Smooth muscle cell (in vitro differentiated cells): ENCODE measurements at regions not wholly inside any gene's neighbourhood (a gene's known extent, or its start where the extent isn't known, plus 50 kb on each side); places are given as distances from the start of the nearest gene placed in this dataset.
A peak's percentile ranks its signal among the peaks of the same experiment; 100 is the strongest.

ENCODE experiments used
- DNase-seq: peaks from one replicate; lab custom pipeline; 2025; ENCODE audit not compliant: unreplicated experiment; lab: John Stamatoyannopoulos, UW
- H2AFZ ChIP-seq: fragments of 200-600 bp; sonication (generic); 2 replicates; pipeline ENCODE4 v1.6.0; 2016; ENCODE audit warnings: antibody characterized with exemption, low read depth, mild to moderate bottlenecking
- H3F3A ChIP-seq: fragments of 200-600 bp; sonication (generic); 2 replicates; pipeline ENCODE4 v1.6.0; 2017; ENCODE audit warnings: antibody characterized with exemption, low read depth
- H3K27ac ChIP-seq: fragments of 200-600 bp; sonication (generic); 2 replicates; pipeline ENCODE4 v1.5.1; 2016; ENCODE audit warnings: low read depth, mild to moderate bottlenecking
- H3K27me3 ChIP-seq: fragments of 200-600 bp; sonication (generic); 2 replicates; pipeline ENCODE4 v1.6.1; 2016; ENCODE audit warnings: low read depth, mild to moderate bottlenecking
- H3K36me3 ChIP-seq: fragments of 200-600 bp; sonication (generic); 2 replicates; pipeline ENCODE4 v1.5.1; 2016; ENCODE audit warnings: low read depth
- H3K4me1 ChIP-seq: fragments of 200-600 bp; sonication (generic); 2 replicates; pipeline ENCODE4 v1.5.1; 2016; ENCODE audit warnings: low read depth
- H3K4me2 ChIP-seq: fragments of 200-600 bp; sonication (generic); 2 replicates; pipeline ENCODE4 v1.6.0; 2016; ENCODE audit warnings: mild to moderate bottlenecking
- H3K4me3 ChIP-seq: fragments of 200-600 bp; sonication (generic); 2 replicates; pipeline ENCODE4 v1.5.1; 2016; ENCODE audit warnings: mild to moderate bottlenecking
- H3K79me2 ChIP-seq: fragments of 200-600 bp; sonication (generic); 2 replicates; pipeline ENCODE4 v1.6.0; 2016; ENCODE audit warnings: low read depth, mild to moderate bottlenecking
- H3K9ac ChIP-seq: fragments of 200-600 bp; sonication (generic); 2 replicates; pipeline ENCODE4 v1.6.0; 2016; ENCODE audit warnings: low read depth
- H3K9me3 ChIP-seq: fragments of 200-600 bp; sonication (generic); replicated peaks from 2 replicates; pipeline ENCODE4 v1.5.1; 2016; ENCODE audit warnings: low read depth
- H4K20me1 ChIP-seq: fragments of 200-600 bp; sonication (generic); 2 replicates; pipeline ENCODE4 v1.6.0; 2016; ENCODE audit warnings: low read depth
- WGBS: methylation state at CpG from one replicate; pipeline ENCODE4 v1.1.7; 2016; ENCODE audit warnings: low lambda C conversion rate; 5-methylcytosine and 5-hydroxymethylcytosine counted together
- TF ChIP-seq, protein P1 (sequence below): fragments of 200-600 bp; sonication (generic); IDR thresholded peaks from 2 replicates; pipeline ENCODE4 v1.5.1; 2017; ENCODE audit warnings: borderline replicate concordance, mild to moderate bottlenecking, antibody characterized with exemption; ENCODE audit not compliant: insufficient read depth, poor library complexity, severe bottlenecking

- no peak for DNase-seq
- 73% methylated on average over 1 of the region's 1 CpG for WGBS
- no peak overlapping the region for H3K27ac ChIP-seq
- H3K27me3 ChIP-seq: no peaks in the 10 kb centered on the region
- no peaks in the 10 kb centered on the region for H3F3A ChIP-seq
- H3K9me3 ChIP-seq: no peaks in the 10 kb centered on the region
- H3K4me3 ChIP-seq: no peak overlapping the region
- H3K36me3 ChIP-seq: no peaks in the 10 kb centered on the region
- no peak overlapping the region for H2AFZ ChIP-seq
- H3K9ac ChIP-seq: no peak overlapping the region
- H3K4me2 ChIP-seq: no peak overlapping the region
- TF ChIP-seq, protein P1, sequence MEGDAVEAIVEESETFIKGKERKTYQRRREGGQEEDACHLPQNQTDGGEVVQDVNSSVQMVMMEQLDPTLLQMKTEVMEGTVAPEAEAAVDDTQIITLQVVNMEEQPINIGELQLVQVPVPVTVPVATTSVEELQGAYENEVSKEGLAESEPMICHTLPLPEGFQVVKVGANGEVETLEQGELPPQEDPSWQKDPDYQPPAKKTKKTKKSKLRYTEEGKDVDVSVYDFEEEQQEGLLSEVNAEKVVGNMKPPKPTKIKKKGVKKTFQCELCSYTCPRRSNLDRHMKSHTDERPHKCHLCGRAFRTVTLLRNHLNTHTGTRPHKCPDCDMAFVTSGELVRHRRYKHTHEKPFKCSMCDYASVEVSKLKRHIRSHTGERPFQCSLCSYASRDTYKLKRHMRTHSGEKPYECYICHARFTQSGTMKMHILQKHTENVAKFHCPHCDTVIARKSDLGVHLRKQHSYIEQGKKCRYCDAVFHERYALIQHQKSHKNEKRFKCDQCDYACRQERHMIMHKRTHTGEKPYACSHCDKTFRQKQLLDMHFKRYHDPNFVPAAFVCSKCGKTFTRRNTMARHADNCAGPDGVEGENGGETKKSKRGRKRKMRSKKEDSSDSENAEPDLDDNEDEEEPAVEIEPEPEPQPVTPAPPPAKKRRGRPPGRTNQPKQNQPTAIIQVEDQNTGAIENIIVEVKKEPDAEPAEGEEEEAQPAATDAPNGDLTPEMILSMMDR: no peak
- H3K79me2 ChIP-seq: no peaks in the 10 kb centered on the region
- H3K4me1 ChIP-seq: no peaks in the 10 kb centered on the region
- no peaks in the 10 kb centered on the region for H4K20me1 ChIP-seq
These were observed 309.3 kb upstream of the TGFBR2 start for GRCh38 chr3:30297112-30297511.

GRCh38 chr3:30299674-30300385 lies 306.6 kb upstream of the TGFBR2 start:
- Histone ChIP-seq H3K4me2 (no peak overlapping the region), H3F3A (no peaks in the 10 kb centered on the region), H3K27ac (no peak overlapping the region), H3K4me1 (no peaks in the 10 kb centered on the region), H3K9ac (no peak overlapping the region), H3K27me3 (no peaks in the 10 kb centered on the region), H3K36me3 (no peaks in the 10 kb centered on the region), H3K4me3 (no peak overlapping the region), H3K79me2 (no peaks in the 10 kb centered on the region), H4K20me1 (no peaks in the 10 kb centered on the region), H3K9me3 (no peaks in the 10 kb centered on the region), H2AFZ (peak overlapping the region; percentile 46)
- WGBS: 84% methylated on average over 3 of the region's 3 CpGs
- DNase-seq: no peak
- TF ChIP-seq, protein P1: no peak

DNA sequence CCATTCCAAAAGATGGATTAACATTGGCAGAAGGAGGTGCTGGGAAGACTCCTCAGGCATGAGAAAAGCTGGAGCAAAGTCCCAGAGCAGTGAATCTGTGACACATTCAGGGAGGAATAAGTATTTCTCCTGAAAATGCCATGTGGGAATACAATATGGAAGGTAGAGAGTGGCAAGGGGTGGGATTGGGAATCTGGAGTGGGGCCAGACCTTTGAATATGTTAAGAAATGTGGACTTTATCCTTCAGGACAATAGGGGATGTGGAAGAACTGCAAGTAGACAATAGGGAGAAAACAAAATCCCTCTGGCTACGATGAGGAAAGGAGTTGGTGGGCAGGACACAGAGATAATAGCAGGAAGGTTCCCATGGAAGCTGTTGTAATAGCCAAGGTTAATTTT lies 305.6 kb upstream of the TGFBR2 start:
- no peaks in the 10 kb centered on the region for H3K27me3 ChIP-seq
- H4K20me1 ChIP-seq: no peaks in the 10 kb centered on the region
- no peaks in the 10 kb centered on the region for H3K4me1 ChIP-seq
- H3K79me2 ChIP-seq: no peaks in the 10 kb centered on the region
- H3K36me3 ChIP-seq: no peaks in the 10 kb centered on the region
- TF ChIP-seq, protein P1: no peak
- H3K9ac ChIP-seq: no peak overlapping the region
- H3K4me2 ChIP-seq: no peak overlapping the region
- no peak overlapping the region for H3K4me3 ChIP-seq
- no peak overlapping the region for H2AFZ ChIP-seq
- H3F3A ChIP-seq: no peaks in the 10 kb centered on the region
- 96% methylated on average over 1 of the region's 1 CpG for WGBS
- no peak for DNase-seq
- H3K9me3 ChIP-seq: no peaks in the 10 kb centered on the region
- H3K27ac ChIP-seq: no peak overlapping the region

DNA sequence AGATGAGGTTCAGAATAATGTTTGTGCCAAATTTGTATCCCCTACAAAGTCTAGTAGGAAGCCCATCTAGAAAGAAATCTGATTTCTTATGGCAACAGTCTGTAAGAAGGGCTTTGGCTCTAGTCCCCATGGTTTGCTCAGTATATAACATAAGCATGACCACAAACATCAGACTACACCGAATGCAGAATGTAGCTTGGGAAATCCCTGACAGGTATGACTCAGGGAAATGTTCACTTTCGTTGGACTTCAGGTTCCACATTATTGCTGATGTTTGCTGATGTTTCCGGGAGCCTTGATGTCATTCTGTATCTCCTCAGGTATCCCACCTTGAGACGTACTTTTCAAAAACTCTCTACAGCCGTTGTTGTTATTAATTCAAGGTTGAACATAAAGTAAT lies 304.4 kb upstream of the TGFBR2 start:
- H2AFZ ChIP-seq: no peak overlapping the region
- TF ChIP-seq, protein P1: no peak
- no peaks in the 10 kb centered on the region for H3K4me1 ChIP-seq
- H4K20me1 ChIP-seq: no peaks in the 10 kb centered on the region
- H3K79me2 ChIP-seq: no peaks in the 10 kb centered on the region
- no peaks in the 10 kb centered on the region for H3F3A ChIP-seq
- H3K9me3 ChIP-seq: no peaks in the 10 kb centered on the region
- no peak for DNase-seq
- 65% methylated on average over 5 of the region's 5 CpGs for WGBS
- no peak overlapping the region for H3K27ac ChIP-seq
- H3K4me3 ChIP-seq: no peak overlapping the region
- no peak overlapping the region for H3K9ac ChIP-seq
- no peak overlapping the region for H3K4me2 ChIP-seq
- H3K36me3 ChIP-seq: no peaks in the 10 kb centered on the region
- H3K27me3 ChIP-seq: no peaks in the 10 kb centered on the region
